Panc1 (cell line): ENCODE measurements at regions not wholly inside any gene's neighbourhood (a gene's known extent, or its start where the extent isn't known, plus 50 kb on each side); places are given as distances from the start of the nearest gene placed in this dataset.
A peak's percentile ranks its signal among the peaks of the same experiment; 100 is the strongest.

Experiments used
- ATAC-seq: fragments of 200-7000 bp; cut with Tn5 transposase; 2 replicates; pipeline ENCODE4 v1.9.1; 2020; ENCODE audit warnings: mild to moderate bottlenecking, moderate library complexity
- BruUV-seq: library from RNA; stranded (reverse); fragments of 400-500 nt; replicated peaks from 2 replicates; lab custom pipeline; 2021; lab: Mats Ljungman, UMichigan
- CTCF ChIA-PET: fragments of 300-600 bp; sonication (Branson Sonifier 250); formaldehyde crosslinking; loops from one replicate; lab custom pipeline; 2022; ENCODE audit warnings: antibody characterized with exemption; lab: Charles Lee
- POLR2A ChIA-PET: fragments of 300-600 bp; sonication (Branson Sonifier 250); formaldehyde crosslinking; loops from one replicate; lab custom pipeline; 2022; ENCODE audit warnings: antibody characterized with exemption; lab: Charles Lee
- DNase-seq: peaks from one replicate; pipeline ENCODE4 v3.0.0-alpha.2; 2010; ENCODE audit warnings: low read depth, low spot score
- H3K27ac ChIP-seq: 2 replicates; pipeline ENCODE4 v1.5.1; 2011; ENCODE audit warnings: mild to moderate bottlenecking, low read length, inconsistent platforms
- H3K27me3 ChIP-seq: fragments of 200-500 bp; sonication (Bioruptor generic); 2 replicates; pipeline ENCODE4 v1.6.0; 2014; ENCODE audit warnings: low read length, inconsistent platforms; ENCODE audit not compliant: control insufficient read depth, insufficient read depth
- H3K36me3 ChIP-seq: fragments of 200-500 bp; sonication (Bioruptor generic); 2 replicates; pipeline ENCODE4 v1.5.1; 2014; ENCODE audit warnings: inconsistent platforms, mild to moderate bottlenecking, low read length, moderate library complexity; ENCODE audit not compliant: control insufficient read depth, insufficient read depth
- H3K4me1 ChIP-seq: 2 replicates; pipeline ENCODE4 v1.5.1; 2011; ENCODE audit warnings: inconsistent platforms, mild to moderate bottlenecking, low read length, moderate library complexity; ENCODE audit not compliant: control insufficient read depth, insufficient read depth
- H3K4me3 ChIP-seq, 2 experiments: 2 replicates each; pipeline ENCODE4 v1.5.1; 2011 to 2012; ENCODE audit warnings: low read depth in 2 of 2, low read length in 2 of 2, mild to moderate bottlenecking in 2 of 2, inconsistent platforms in 1 of 2, moderate library complexity in 1 of 2
- H3K9me3 ChIP-seq: fragments of 200-500 bp; sonication (Bioruptor generic); 2 replicates; pipeline ENCODE4 v1.5.1; 2014; ENCODE audit warnings: low read depth, mild to moderate bottlenecking, inconsistent platforms, low read length, moderate library complexity; ENCODE audit not compliant: control insufficient read depth, insufficient read depth
- CTCF ChIP-seq: fragments of 450-650 bp; IDR thresholded peaks from 2 replicates; pipeline ENCODE4 v1.5.1; 2017; ENCODE audit warnings: mild to moderate bottlenecking
- POLR2AphosphoS5 ChIP-seq: IDR thresholded peaks from 2 replicates; pipeline ENCODE4 v1.6.1; 2012; ENCODE audit warnings: mild to moderate bottlenecking, low read depth, low read length, moderate library complexity
- REST ChIP-seq, 2 experiments: IDR thresholded peaks; 2 replicates each; pipeline ENCODE4 v1.6.1; 2011 to 2012; ENCODE audit warnings: low read depth in 2 of 2, control low read depth in 1 of 2, low read length in 1 of 2, mild to moderate bottlenecking in 1 of 2, moderate library complexity in 1 of 2; ENCODE audit not compliant: insufficient read depth in 1 of 2
- SIN3A ChIP-seq: IDR thresholded peaks from 2 replicates; pipeline ENCODE4 v1.6.1; 2012; ENCODE audit warnings: low read depth, mild to moderate bottlenecking, low read length, moderate library complexity, borderline replicate concordance; ENCODE audit not compliant: insufficient read depth
- TCF7L2 ChIP-seq: IDR thresholded peaks from 2 replicates; pipeline ENCODE4 v1.6.1; 2011; ENCODE audit warnings: mild to moderate bottlenecking, low read depth, low read length, inconsistent platforms
- in situ Hi-C: cut with HindIII; loops from 2 replicates; pipeline ENCODE4 v1.10.0; 2016; ENCODE audit warnings: low sequenced_read_pairs, low pct_unique_long_range_greater_than_20kb
- intact Hi-C: fragments of 100-400 bp; cut with micrococcal nuclease; formaldehyde crosslinking; loops from one replicate; pipeline ENCODE4 v1.10.0; 2022; ENCODE audit not compliant: unreplicated experiment

GRCh38 chr17:77363821-77364361 is 223.1 kb downstream of the SEC14L1 start:
- no peaks in the 10 kb centered on the region for H3K27me3 ChIP-seq
- no peaks in the 10 kb centered on the region for H3K9me3 ChIP-seq
- no TSS peak for BruUV-seq
- peaks cover 58% of the 10 kb centered on the region for H3K4me1 ChIP-seq
- in situ Hi-C loops: no loop called here
- intact Hi-C loops: no loop called here
- TF ChIP-seq POLR2AphosphoS5: no peak
- TF ChIP-seq TCF7L2: no peak
- no peak for TF ChIP-seq CTCF
- no peak for TF ChIP-seq SIN3A
- no peak for TF ChIP-seq REST (IDR thresholded peaks at IDR 0.05; ENCODE audit: insufficient read depth in 1 of 2, low read depth in 2 of 2, low read length in 1 of 2)
- no peak for ATAC-seq
- POLR2A ChIA-PET: no interaction called here
- no peaks in the 10 kb centered on the region for H3K36me3 ChIP-seq
- CTCF ChIA-PET: no interaction called here
- DNase-seq: no peak
- H3K27ac ChIP-seq: peak overlapping the region; percentile 67
- no peak overlapping the region for H3K4me3 ChIP-seq

- intact Hi-C loops: no loop called here
- Histone ChIP-seq H3K9me3 (no peaks in the 10 kb centered on the region), H3K27ac (peak overlapping the region; percentile 20; the same call in 1 of the 2 replicates), H3K27me3 (no peaks in the 10 kb centered on the region), H3K4me3 (no peak overlapping the region), H3K4me1 (peaks cover 64% of the 10 kb centered on the region), H3K36me3 (no peaks in the 10 kb centered on the region)
- no TSS peak for BruUV-seq
- TF ChIP-seq POLR2AphosphoS5: no peak; the same call in 1 of the 2 replicates
- no peak for TF ChIP-seq SIN3A
- TF ChIP-seq REST (IDR thresholded peaks at IDR 0.05; ENCODE audit: insufficient read depth in 1 of 2, low read depth in 2 of 2, low read length in 1 of 2): no peak
- TF ChIP-seq CTCF: no peak
- TF ChIP-seq TCF7L2: no peak
- ATAC-seq (no peak), DNase-seq (no peak)
- in situ Hi-C loops: no loop called here
- ChIA-PET POLR2A (no interaction called here), CTCF (no interaction called here)
Observed at GRCh38 chr17:77364381-77364911, 223.7 kb downstream of the SEC14L1 start.
